ENCODE measurements at regions not wholly inside any gene's neighbourhood (a gene's known extent, or its start where the extent isn't known, plus 50 kb on each side); places are given as distances from the start of the nearest gene placed in this dataset.
"Not testable (repeated sequence)": the region's sequence is repeated elsewhere in the genome, so short reads cannot be mapped to it uniquely, and the experiment has no call there.

DNA sequence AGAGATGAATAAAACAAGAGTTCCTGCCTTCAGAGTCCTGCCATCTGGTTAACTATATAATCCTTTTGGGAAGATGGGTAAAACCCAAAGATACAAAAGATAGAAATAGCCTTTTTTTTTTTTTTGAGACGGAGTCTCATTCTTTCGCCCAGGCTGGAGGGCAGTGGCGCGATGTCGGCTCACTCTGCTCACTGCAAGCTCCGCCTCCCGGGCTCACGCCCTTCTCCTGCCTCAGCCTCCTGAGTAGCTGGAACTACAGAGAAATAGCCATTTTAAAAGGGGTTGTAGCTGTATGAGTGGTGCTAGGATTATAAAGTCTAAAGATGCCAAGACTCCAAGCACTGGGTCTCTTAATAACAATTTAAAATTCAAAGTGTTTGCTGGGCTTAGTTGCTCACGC is 97.2 kb downstream of the KDR start:
- intact Hi-C loops (cut with micrococcal nuclease), result no loop called here

- intact Hi-C loops (cut with micrococcal nuclease), result no loop called here
These were observed 97.8 kb downstream of the KDR start for GRCh38 chr4:55027596-55027995.

DNA sequence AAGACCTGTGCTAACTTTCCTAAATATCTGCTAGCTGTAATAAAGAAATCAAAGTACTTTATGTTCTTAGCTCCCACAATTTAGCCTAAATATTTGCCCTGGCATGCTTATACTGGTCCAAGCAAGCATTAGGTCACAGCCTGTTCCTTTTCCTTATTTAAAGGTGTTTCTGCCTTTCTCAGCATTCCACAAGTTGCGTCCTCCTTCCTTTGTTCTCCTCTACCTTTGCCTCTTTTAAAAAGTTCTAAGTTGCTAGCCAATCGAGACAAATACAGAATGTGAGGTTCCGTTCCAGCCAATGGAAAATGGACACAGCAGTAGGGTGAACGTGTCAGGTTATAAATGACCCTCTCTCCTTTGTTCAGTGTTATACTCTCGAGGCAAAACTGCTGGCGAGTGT is 99.9 kb downstream of the KDR start:
- intact Hi-C loops (cut with micrococcal nuclease), result not testable (repeated sequence)

- intact Hi-C loops (cut with micrococcal nuclease), result no loop called here
These were observed 102.4 kb downstream of the KDR start for GRCh38 chr4:55023030-55023429.

DNA sequence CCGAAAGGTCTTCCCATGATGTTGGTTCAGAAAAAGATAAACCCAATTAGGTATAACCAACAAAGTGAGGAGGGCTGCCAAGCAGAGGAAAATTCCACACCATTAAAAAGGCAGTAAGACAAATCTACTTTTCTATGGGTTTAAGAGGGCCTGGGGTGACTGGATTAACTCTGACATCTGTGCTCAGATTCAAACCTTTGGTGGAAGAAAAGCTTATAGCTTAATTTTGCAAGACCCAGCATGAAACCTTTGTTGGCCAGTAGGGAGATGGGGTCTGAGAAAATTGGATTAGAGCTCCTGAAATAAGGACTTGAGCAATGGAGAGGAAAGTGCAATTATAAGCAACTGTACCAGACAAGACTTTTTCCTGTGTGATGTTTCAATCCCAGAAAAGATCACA is 104.2 kb downstream of the KDR start:
- intact Hi-C loops (cut with micrococcal nuclease), result no loop called here

GRCh38 chr4:55020131-55020530 is 105.3 kb downstream of the KDR start:
- intact Hi-C loops (cut with micrococcal nuclease), result no loop called here

GRCh38 chr4:55018978-55019377 is 106.4 kb downstream of the KDR start:
- intact Hi-C loops (cut with micrococcal nuclease), result no loop called here

DNA sequence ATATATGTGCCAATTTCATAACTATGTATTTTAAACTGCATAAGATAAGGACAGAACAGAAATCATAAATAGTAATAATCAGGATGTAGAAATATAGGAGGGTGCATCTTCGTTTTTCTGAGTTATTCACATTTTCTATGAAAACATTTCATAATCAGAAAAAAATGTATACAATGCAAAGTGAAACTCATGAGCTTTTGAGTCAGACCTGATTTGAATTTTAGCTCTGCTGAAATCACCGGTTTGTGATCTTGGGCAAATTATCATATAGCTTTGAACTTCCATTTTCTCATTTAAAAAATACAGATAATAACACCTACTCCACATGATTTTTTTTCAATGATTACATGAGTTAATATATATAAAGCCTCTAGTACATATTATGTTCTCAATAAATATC is 106.9 kb downstream of the KDR start:
- intact Hi-C loops (cut with micrococcal nuclease), result no loop called here

- intact Hi-C loops (cut with micrococcal nuclease), result no loop called here
These were observed 108.0 kb downstream of the KDR start for GRCh38 chr4:55017406-55017805.

- intact Hi-C loops (cut with micrococcal nuclease), result no loop called here
These were observed 109.3 kb downstream of the KDR start for GRCh38 chr4:55016131-55016530.

- intact Hi-C loops (cut with micrococcal nuclease), result no loop called here
These were observed 110.5 kb downstream of the KDR start for GRCh38 chr4:55014876-55015275.

DNA sequence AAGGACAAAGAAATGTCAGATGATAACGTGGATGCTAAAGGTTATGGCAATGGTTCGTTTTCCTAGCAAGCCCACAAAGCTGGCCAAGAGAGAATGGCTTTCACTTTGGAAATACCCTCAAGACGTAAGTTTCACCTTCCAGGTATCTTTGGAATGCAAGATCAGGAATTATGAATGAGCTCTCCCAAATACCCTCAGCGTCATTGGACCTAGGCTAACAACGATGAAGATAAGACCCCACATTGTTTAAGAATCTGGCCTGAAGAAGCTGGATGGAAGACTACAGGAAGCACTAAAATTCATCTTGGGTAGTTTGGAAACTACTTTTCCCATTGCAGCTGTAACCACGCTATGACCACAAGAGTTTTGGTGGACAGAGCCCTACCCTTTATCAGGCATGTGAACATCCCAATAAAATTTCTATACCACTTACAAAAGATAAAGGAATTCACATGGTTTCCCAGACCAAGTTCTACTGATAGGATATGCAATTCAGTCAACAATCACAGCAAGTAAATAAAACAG is 111.9 kb downstream of the KDR start:
- intact Hi-C loops (cut with micrococcal nuclease), result no loop called here

GRCh38 chr4:55012363-55013230 is 112.8 kb downstream of the KDR start:
- intact Hi-C loops (cut with micrococcal nuclease), result no loop called here

- intact Hi-C loops (cut with micrococcal nuclease), result no loop called here
These were observed 113.6 kb downstream of the KDR start for GRCh38 chr4:55011761-55012160.

- intact Hi-C loops (cut with micrococcal nuclease), result no loop called here
These were observed 114.8 kb downstream of the KDR start for GRCh38 chr4:55010550-55010949.

GRCh38 chr4:55008166-55009056 is 117.0 kb downstream of the KDR start:
- intact Hi-C loops (cut with micrococcal nuclease), result no loop called here

- intact Hi-C loops (cut with micrococcal nuclease), result no loop called here
These were observed 119.5 kb downstream of the KDR start for GRCh38 chr4:55005910-55006309.

- intact Hi-C loops (cut with micrococcal nuclease), result no loop called here
These were observed 120.6 kb downstream of the KDR start for GRCh38 chr4:55004831-55005230.

DNA sequence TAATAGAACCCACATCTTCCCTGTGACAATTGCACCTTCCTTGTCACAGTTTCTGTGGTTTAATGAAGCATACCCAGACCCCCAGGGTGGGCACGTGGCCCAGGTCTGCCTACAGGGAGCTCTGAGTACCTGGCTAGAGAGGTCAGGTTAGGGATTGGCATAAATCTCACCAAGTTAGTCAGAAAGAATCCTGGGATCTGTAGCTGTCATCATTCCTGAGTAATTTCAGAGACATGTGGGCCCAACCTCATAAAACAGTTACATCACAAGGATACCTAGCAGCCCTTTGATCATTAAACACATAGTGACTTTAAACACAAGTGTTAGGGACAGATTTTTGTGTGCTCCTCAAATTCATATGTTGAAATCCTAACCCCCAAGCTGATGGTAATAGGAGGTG is 123.0 kb downstream of the KDR start:
- intact Hi-C loops (cut with micrococcal nuclease), result no loop called here

DNA sequence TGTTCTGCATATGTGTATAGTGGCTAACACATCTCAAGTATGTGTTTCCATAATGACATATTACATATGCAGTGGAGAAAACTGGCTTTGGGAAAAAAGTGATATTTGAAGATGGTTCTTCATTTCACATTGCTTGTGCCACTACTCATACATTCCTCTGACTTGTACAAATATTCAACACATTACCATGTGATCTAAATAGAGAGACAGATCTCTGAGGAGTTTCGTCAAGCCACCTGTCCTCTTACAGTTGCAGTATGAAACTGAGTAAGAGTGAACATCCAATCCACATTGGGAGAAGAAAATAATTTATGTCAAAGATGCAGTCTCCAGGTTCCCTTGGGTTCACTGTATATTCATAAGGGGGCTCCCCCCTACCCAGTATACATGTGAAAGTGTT is 123.9 kb downstream of the KDR start:
- intact Hi-C loops (cut with micrococcal nuclease), result no loop called here

- intact Hi-C loops (cut with micrococcal nuclease), result no loop called here
These were observed 126.4 kb downstream of the KDR start for GRCh38 chr4:54999003-54999402.

DNA sequence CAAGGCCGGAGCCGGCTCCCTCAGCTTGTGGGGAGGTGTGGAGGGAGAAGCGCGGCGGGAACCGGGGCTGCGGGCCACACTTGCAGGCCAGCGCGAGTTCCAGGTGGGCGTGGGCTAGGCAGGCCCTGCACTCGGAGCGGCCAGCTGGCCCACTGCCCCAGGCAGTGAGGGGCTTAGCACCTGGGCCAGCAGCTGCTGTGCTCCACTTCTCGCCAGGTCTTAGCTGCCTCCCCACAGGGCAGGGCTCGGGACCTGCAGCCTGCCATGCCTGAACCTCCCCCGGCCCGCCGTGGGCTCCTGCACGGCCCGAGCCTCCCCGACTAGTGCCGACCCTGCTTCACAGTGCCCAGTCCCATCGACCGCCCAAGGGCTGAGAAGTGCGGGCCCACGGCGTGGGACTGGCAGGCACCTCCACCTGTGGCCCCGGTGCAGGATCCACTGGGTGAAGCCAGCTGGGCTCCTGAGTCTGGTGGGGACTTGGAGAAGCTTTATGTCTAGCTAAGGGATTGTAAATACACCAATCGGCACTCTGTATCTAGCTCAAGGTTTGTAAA is 131.8 kb downstream of the KDR start:
- intact Hi-C loops (cut with micrococcal nuclease), result not testable (repeated sequence)
